SK-N-SH (cell line): ENCODE measurements at regions not wholly inside any gene's neighbourhood (a gene's known extent, or its start where the extent isn't known, plus 50 kb on each side); places are given as distances from the start of the nearest gene placed in this dataset.

Experiments used
- CTCF ChIA-PET: fragments of 300-600, 350-600 bp; formaldehyde crosslinking; extraction: SDS; loops from one replicate; lab custom pipeline; 2021; lab: Yijun Ruan, JAX
- POLR2A ChIA-PET: fragments of 350-600 bp; sonication (Branson Sonifier 250); formaldehyde crosslinking; extraction: SDS; loops from one replicate; lab custom pipeline; 2020; ENCODE audit warnings: antibody characterized with exemption, inconsistent platforms; lab: Yijun Ruan, JAX
- DNase-seq: peaks from one replicate; pipeline ENCODE4 v3.0.0; 2012
- H2AFZ ChIP-seq: fragments of 200-600 bp; sonication (generic); 2 replicates; pipeline ENCODE4 v1.8.1; 2016; ENCODE audit warnings: antibody characterized with exemption, mild to moderate bottlenecking, low read depth
- H3F3A ChIP-seq: fragments of 200-600 bp; sonication (generic); replicated peaks from 2 replicates; pipeline ENCODE3; 2016; ENCODE audit warnings: antibody characterized with exemption, mild to moderate bottlenecking; ENCODE audit not compliant: insufficient read depth
- H3K27ac ChIP-seq, 2 experiments: fragments of 200-500 bp in 1 of 2; fragments of 200-600 bp in 1 of 2; sonication (Bioruptor generic) in 1 of 2; sonication (generic), shearing (Covaris generic) in 1 of 2; 2 replicates each; pipeline versions ENCODE4 v1.5.1 to v1.6.1; 2014 to 2016; ENCODE audit warnings: low read depth in 2 of 2, inconsistent platforms in 1 of 2, low read length in 1 of 2, mild to moderate bottlenecking in 1 of 2, mixed read lengths in 1 of 2
- H3K27me3 ChIP-seq: fragments of 200-600 bp; sonication (generic), shearing (Covaris generic); 2 replicates; pipeline ENCODE4 v1.6.1; 2016; ENCODE audit warnings: mixed run types; ENCODE audit not compliant: insufficient read depth
- H3K36me3 ChIP-seq, 2 experiments: fragments of 200-500 bp in 1 of 2; fragments of 200-600 bp in 1 of 2; sonication (Bioruptor generic) in 1 of 2; sonication (generic) in 1 of 2; replicated peaks in 1 of 2; 2 replicates each; pipeline versions ENCODE3 to v1.5.1; 2014 to 2016; ENCODE audit warnings: low read length in 1 of 2, mild to moderate bottlenecking in 1 of 2; ENCODE audit not compliant: insufficient read depth in 2 of 2, control insufficient read depth in 1 of 2
- H3K4me1 ChIP-seq, 2 experiments: fragments of 200-500 bp in 1 of 2; fragments of 200-600 bp in 1 of 2; sonication (Bioruptor generic) in 1 of 2; sonication (generic), shearing (Covaris generic) in 1 of 2; 2 replicates each; pipeline versions ENCODE4 v1.5.1 to v1.6.1; 2014 to 2016; ENCODE audit warnings: low read depth in 1 of 2, low read length in 1 of 2, mixed run types in 1 of 2; ENCODE audit not compliant: insufficient read depth in 2 of 2, control insufficient read depth in 1 of 2
- H3K4me2 ChIP-seq: fragments of 200-600 bp; sonication (generic), shearing (Covaris generic); 2 replicates; pipeline ENCODE4 v1.6.1; 2017; ENCODE audit warnings: mixed run types
- H3K4me3 ChIP-seq, 2 experiments: fragments of 200-500 bp in 1 of 2; fragments of 200-600 bp in 1 of 2; sonication (Bioruptor generic) in 1 of 2; sonication (generic), shearing (Covaris generic) in 1 of 2; 2 replicates each; pipeline versions ENCODE4 v1.5.1 to v1.8.1; 2014 to 2016; ENCODE audit warnings: low read depth in 2 of 2, inconsistent platforms in 1 of 2, low read length in 1 of 2, mild to moderate bottlenecking in 1 of 2, mixed read lengths in 1 of 2, moderate library complexity in 1 of 2
- H3K79me2 ChIP-seq: fragments of 200-600 bp; sonication (generic); 2 replicates; pipeline ENCODE4 v1.8.1; 2017; ENCODE audit warnings: mild to moderate bottlenecking; ENCODE audit not compliant: insufficient read depth
- H3K9ac ChIP-seq: fragments of 200-600 bp; sonication (generic); 2 replicates; pipeline ENCODE4 v1.6.1; 2017; ENCODE audit warnings: mixed run types
- H3K9me2 ChIP-seq: fragments of 200-600 bp; sonication (generic); 2 replicates; pipeline ENCODE4 v1.6.1; 2017; ENCODE audit warnings: mixed run types
- H3K9me3 ChIP-seq: fragments of 200-600 bp; sonication (generic); 2 replicates; pipeline ENCODE4 v1.6.1; 2017; ENCODE audit warnings: mixed run types, mild to moderate bottlenecking, moderate library complexity
- H4K20me1 ChIP-seq: fragments of 200-600 bp; sonication (generic); 2 replicates; pipeline ENCODE4 v1.6.1; 2017; ENCODE audit warnings: mild to moderate bottlenecking, mixed run types; ENCODE audit not compliant: insufficient read depth
- CTCF ChIP-seq: fragments of 200-600 bp; sonication (generic); IDR thresholded peaks from 2 replicates; pipeline ENCODE4 v1.6.1; 2017; ENCODE audit warnings: antibody characterized with exemption, mild to moderate bottlenecking, moderate library complexity
- EP300 ChIP-seq, 2 experiments: IDR thresholded peaks; 2 replicates each; pipeline versions ENCODE4 v1.4.0 to v1.6.1; 2012; ENCODE audit warnings: borderline replicate concordance in 1 of 2, low read depth in 1 of 2, low read length in 1 of 2
- FOSL2 ChIP-seq: IDR thresholded peaks from 2 replicates; pipeline ENCODE4 v1.4.0; 2012; ENCODE audit warnings: low read depth, mild to moderate bottlenecking, moderate library complexity, borderline replicate concordance
- GATA2 ChIP-seq: sonication (generic); formaldehyde crosslinking; IDR thresholded peaks from 2 replicates; pipeline ENCODE4 v1.5.0; 2020; ENCODE audit warnings: mild to moderate bottlenecking, missing genetic modification reagents
- MAX ChIP-seq: IDR thresholded peaks from 2 replicates; pipeline ENCODE4 v1.4.0; 2012; ENCODE audit warnings: low read depth
- MXI1 ChIP-seq: IDR thresholded peaks from 2 replicates; pipeline ENCODE4 v1.6.1; 2012; ENCODE audit warnings: mild to moderate bottlenecking, low read depth, low read length, improper control_type of control experiment
- PBX3 ChIP-seq: IDR thresholded peaks from 2 replicates; pipeline ENCODE4; 2012
- POLR2AphosphoS5 ChIP-seq: IDR thresholded peaks from 2 replicates; pipeline ENCODE4 v1.6.1; 2012; ENCODE audit warnings: low read depth, low read length
- RAD21 ChIP-seq: IDR thresholded peaks from 2 replicates; pipeline ENCODE4 v1.6.1; 2012; ENCODE audit warnings: mild to moderate bottlenecking, low read length
- RCOR1 ChIP-seq: fragments of 150-350 bp; IDR thresholded peaks from 2 replicates; pipeline ENCODE4 v1.6.1; 2017; ENCODE audit warnings: antibody characterized with exemption, low read length
- RXRA ChIP-seq: IDR thresholded peaks from 2 replicates; pipeline ENCODE4 v1.4.0; 2012; ENCODE audit warnings: low read depth, mild to moderate bottlenecking, borderline replicate concordance
- USF1 ChIP-seq: IDR thresholded peaks from 2 replicates; pipeline ENCODE4 v1.4.0; 2012; ENCODE audit warnings: low read depth, borderline replicate concordance
- USF2 ChIP-seq: fragments of 150-350 bp; IDR thresholded peaks from 2 replicates; pipeline ENCODE4 v1.6.1; 2017; ENCODE audit warnings: antibody characterized with exemption, low read length, low read depth, borderline replicate concordance
- WGBS: methylation state at CpG from one replicate; pipeline ENCODE4 v1.1.6; 2017; ENCODE audit warnings: low lambda C conversion rate; 5-methylcytosine and 5-hydroxymethylcytosine counted together

- CTCF ChIA-PET: no interaction called here
- Histone ChIP-seq H3F3A (no peaks in the 10 kb centered on the region), H3K9me3 (no peaks in the 10 kb centered on the region), H3K36me3 (no peaks in the 10 kb centered on the region), H2AFZ (no peak overlapping the region), H3K27me3 (no peaks in the 10 kb centered on the region), H3K9me2 (no peaks in the 10 kb centered on the region), H3K27ac (no peak overlapping the region), H3K9ac (no peak overlapping the region), H3K4me2 (no peak overlapping the region), H3K4me1 (no peaks in the 10 kb centered on the region), H4K20me1 (no peaks in the 10 kb centered on the region), H3K79me2 (no peaks in the 10 kb centered on the region; the same call in 1 of the 2 replicates), H3K4me3 (no peak overlapping the region)
- no peak for DNase-seq
- TF ChIP-seq RAD21 (no peak), PBX3 (no peak), FOSL2 (no peak), CTCF (no peak), MXI1 (no peak), GATA2 (CRISPR knock-in tag) (no peak), RCOR1 (no peak), USF2 (no peak), EP300 (IDR thresholded peaks at IDR 0.05; ENCODE audit: borderline replicate concordance in 1 of 2, low read depth in 1 of 2, low read length in 1 of 2) (no peak), POLR2AphosphoS5 (no peak), RXRA (no peak), MAX (no peak)
- 43% methylated on average over 8 of the region's 11 CpGs for WGBS
- POLR2A ChIA-PET: no interaction called here
These were observed 304.8 kb upstream of the ZNF462 start for GRCh38 chr9:106557996-106558667.

- no peak overlapping the region for H3K4me2 ChIP-seq
- no peaks in the 10 kb centered on the region for H3K9me3 ChIP-seq
- H3K9ac ChIP-seq: no peak overlapping the region
- CTCF ChIA-PET: no interaction called here
- H3K79me2 ChIP-seq: no peaks in the 10 kb centered on the region
- H3K4me1 ChIP-seq: no peaks in the 10 kb centered on the region
- H3F3A ChIP-seq: no peaks in the 10 kb centered on the region
- DNase-seq: no peak
- TF ChIP-seq USF1 (no peak), CTCF (peak; percentile 40)
- no peak overlapping the region for H2AFZ ChIP-seq
- H3K27me3 ChIP-seq: no peaks in the 10 kb centered on the region
- WGBS: 89% methylated on average over 1 of the region's 1 CpG
- no peaks in the 10 kb centered on the region for H3K36me3 ChIP-seq
- H3K4me3 ChIP-seq: no peak overlapping the region
- no peak overlapping the region for H3K27ac ChIP-seq
- no peaks in the 10 kb centered on the region for H4K20me1 ChIP-seq
- POLR2A ChIA-PET: no interaction called here
- no peaks in the 10 kb centered on the region for H3K9me2 ChIP-seq
These were observed 302.4 kb upstream of the ZNF462 start for GRCh38 chr9:106560540-106560939.
